Ovary (tissue), 3 donors: ENCODE measurements at regions not wholly inside any gene's neighbourhood (a gene's known extent, or its start where the extent isn't known, plus 50 kb on each side); places are given as distances from the start of the nearest gene placed in this dataset.

ENCODE experiments used
- EP300 ChIP-seq: sonication (generic); formaldehyde crosslinking; IDR thresholded peaks from one replicate; pipeline ENCODE4 v1.6.1; 2017; ENCODE audit warnings: antibody characterized with exemption
- POLR2A ChIP-seq: fragments of 450-650 bp; IDR thresholded peaks from one replicate; pipeline ENCODE4 v1.6.1; 2017; ENCODE audit warnings: antibody characterized with exemption, mild to moderate bottlenecking, moderate library complexity
- TF ChIP-seq, protein P1 (sequence below), 3 donors: fragments of 450-650 bp in 2 of 3; fragments of 200-600 bp in 1 of 3; IDR thresholded peaks; one replicate each; pipeline versions ENCODE4 v1.5.1 to v1.8.0; 2016 to 2022; ENCODE audit warnings: antibody characterized with exemption in 3 of 3, mild to moderate bottlenecking in 1 of 3
- donor health status: DM: no; HTN: no; CAD: no.

- TF ChIP-seq, protein P1, sequence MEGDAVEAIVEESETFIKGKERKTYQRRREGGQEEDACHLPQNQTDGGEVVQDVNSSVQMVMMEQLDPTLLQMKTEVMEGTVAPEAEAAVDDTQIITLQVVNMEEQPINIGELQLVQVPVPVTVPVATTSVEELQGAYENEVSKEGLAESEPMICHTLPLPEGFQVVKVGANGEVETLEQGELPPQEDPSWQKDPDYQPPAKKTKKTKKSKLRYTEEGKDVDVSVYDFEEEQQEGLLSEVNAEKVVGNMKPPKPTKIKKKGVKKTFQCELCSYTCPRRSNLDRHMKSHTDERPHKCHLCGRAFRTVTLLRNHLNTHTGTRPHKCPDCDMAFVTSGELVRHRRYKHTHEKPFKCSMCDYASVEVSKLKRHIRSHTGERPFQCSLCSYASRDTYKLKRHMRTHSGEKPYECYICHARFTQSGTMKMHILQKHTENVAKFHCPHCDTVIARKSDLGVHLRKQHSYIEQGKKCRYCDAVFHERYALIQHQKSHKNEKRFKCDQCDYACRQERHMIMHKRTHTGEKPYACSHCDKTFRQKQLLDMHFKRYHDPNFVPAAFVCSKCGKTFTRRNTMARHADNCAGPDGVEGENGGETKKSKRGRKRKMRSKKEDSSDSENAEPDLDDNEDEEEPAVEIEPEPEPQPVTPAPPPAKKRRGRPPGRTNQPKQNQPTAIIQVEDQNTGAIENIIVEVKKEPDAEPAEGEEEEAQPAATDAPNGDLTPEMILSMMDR (IDR thresholded peaks at IDR 0.05): no peak
- TF ChIP-seq EP300 (no peak), POLR2A (no peak)
These were observed 136.2 kb upstream of the FZD8 start for GRCh38 chr10:35778306-35778705.
